Vagina (tissue), 2 donors: ENCODE measurements at regions not wholly inside any gene's neighbourhood (a gene's known extent, or its start where the extent isn't known, plus 50 kb on each side); places are given as distances from the start of the nearest gene placed in this dataset.

ENCODE experiments used
- CTCF ChIP-seq, 3 experiments: fragments of 450-650 bp in 2 of 3; fragments of 200-600 bp in 1 of 3; sonication (generic) in 1 of 3; IDR thresholded peaks; one replicate each; pipeline ENCODE4 v1.5.1; 2017 to 2019; ENCODE audit warnings: antibody characterized with exemption in 3 of 3, mild to moderate bottlenecking in 2 of 3, moderate library complexity in 2 of 3
- POLR2A ChIP-seq, 2 donors: fragments of 450-650 bp; IDR thresholded peaks; one replicate each; pipeline ENCODE4 v1.6.1; 2017; ENCODE audit warnings: antibody characterized with exemption in 2 of 2, mild to moderate bottlenecking in 2 of 2, moderate library complexity in 2 of 2
- POLR2AphosphoS5 ChIP-seq, 2 donors: sonication (generic); formaldehyde crosslinking; IDR thresholded peaks; one replicate each; pipeline ENCODE4 v1.9.0; 2017; ENCODE audit warnings: antibody characterized with exemption in 2 of 2, mild to moderate bottlenecking in 2 of 2, low read depth in 1 of 2; ENCODE audit not compliant: insufficient read depth in 1 of 2

- TF ChIP-seq POLR2A (IDR thresholded peaks at IDR 0.05), result no peak
- no peak for TF ChIP-seq CTCF (IDR thresholded peaks at IDR 0.05)
- no peak for TF ChIP-seq POLR2AphosphoS5 (IDR thresholded peaks at IDR 0.05; ENCODE audit: insufficient read depth in 1 of 2, low read depth in 1 of 2)
Observed at GRCh38 chr4:27278615-27279375, 418.2 kb downstream of the STIM2 start.
